A549 (cell line): ENCODE measurements at regions not wholly inside any gene's neighbourhood (a gene's known extent, or its start where the extent isn't known, plus 50 kb on each side); places are given as distances from the start of the nearest gene placed in this dataset.

ENCODE experiments used
- ESRRA ChIP-seq: fragments of 150-350 bp; IDR thresholded peaks from 2 replicates; pipeline ENCODE4 v1.6.1; 2014; ENCODE audit warnings: mild to moderate bottlenecking, low read length, borderline replicate concordance
- HOXB13 ChIP-seq: fragments of 250-450 bp; sonication (Bioruptor Pico); IDR thresholded peaks from 2 replicates; pipeline ENCODE4 v1.5.0; 2020; ENCODE audit warnings: low read depth, mild to moderate bottlenecking, moderate library complexity
- MAX ChIP-seq: IDR thresholded peaks from 2 replicates; pipeline ENCODE4 v1.6.1; 2012
- MYC ChIP-seq: IDR thresholded peaks from 2 replicates; pipeline ENCODE4 v1.6.1; 2012; ENCODE audit warnings: mild to moderate bottlenecking, inconsistent platforms, low read length, improper control_type of control experiment, borderline replicate concordance
- POLR2A ChIP-seq: IDR thresholded peaks from 2 replicates; pipeline ENCODE4 v1.6.1; 2012; ENCODE audit warnings: mild to moderate bottlenecking, low read length
- TF ChIP-seq, protein P1 (sequence below): fragments of >200 bp; sonication (Bioruptor Twin); formaldehyde crosslinking; IDR thresholded peaks from 3 replicates; pipeline ENCODE4 v1.5.1; 2016

DNA sequence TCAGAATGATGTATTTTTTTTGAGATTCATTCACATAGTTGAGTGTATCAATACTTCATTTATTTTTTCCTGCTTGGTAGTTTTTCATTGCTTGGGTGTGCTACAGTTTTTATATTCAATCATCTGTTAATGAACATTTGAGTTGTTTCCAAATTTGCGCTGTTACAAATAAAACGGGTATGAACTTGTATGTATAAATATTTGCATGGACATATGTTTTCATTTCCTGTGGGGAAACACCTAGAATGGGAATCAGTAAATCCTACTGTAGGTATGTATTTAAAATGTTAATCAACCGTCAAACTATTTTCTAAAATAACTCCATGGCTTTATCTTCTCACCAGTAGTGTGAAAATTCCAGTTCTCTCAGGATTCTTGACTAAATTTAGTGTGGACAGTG is 826.3 kb downstream of the EFNB2 start:
- no peak for TF ChIP-seq HOXB13 (CRISPR knock-in tag)
- no peak for TF ChIP-seq MYC
- TF ChIP-seq, protein P1, sequence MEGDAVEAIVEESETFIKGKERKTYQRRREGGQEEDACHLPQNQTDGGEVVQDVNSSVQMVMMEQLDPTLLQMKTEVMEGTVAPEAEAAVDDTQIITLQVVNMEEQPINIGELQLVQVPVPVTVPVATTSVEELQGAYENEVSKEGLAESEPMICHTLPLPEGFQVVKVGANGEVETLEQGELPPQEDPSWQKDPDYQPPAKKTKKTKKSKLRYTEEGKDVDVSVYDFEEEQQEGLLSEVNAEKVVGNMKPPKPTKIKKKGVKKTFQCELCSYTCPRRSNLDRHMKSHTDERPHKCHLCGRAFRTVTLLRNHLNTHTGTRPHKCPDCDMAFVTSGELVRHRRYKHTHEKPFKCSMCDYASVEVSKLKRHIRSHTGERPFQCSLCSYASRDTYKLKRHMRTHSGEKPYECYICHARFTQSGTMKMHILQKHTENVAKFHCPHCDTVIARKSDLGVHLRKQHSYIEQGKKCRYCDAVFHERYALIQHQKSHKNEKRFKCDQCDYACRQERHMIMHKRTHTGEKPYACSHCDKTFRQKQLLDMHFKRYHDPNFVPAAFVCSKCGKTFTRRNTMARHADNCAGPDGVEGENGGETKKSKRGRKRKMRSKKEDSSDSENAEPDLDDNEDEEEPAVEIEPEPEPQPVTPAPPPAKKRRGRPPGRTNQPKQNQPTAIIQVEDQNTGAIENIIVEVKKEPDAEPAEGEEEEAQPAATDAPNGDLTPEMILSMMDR = no peak
- no peak for TF ChIP-seq POLR2A
- no peak for TF ChIP-seq MAX
- no peak for TF ChIP-seq ESRRA
